ENCODE measurements at regions not wholly inside any gene's neighbourhood (a gene's known extent, or its start where the extent isn't known, plus 50 kb on each side); places are given as distances from the start of the nearest gene placed in this dataset.
A peak's percentile ranks its signal among the peaks of the same experiment; 100 is the strongest.
"Not testable (repeated sequence)": the region's sequence is repeated elsewhere in the genome, so short reads cannot be mapped to it uniquely, and the experiment has no call there.

GRCh38 chr7:149638566-149639320, 134.6 kb downstream of the ZNF467 start:
- DNase-seq (ENCODE audit: low read depth in 1 of 2, low spot score in 1 of 2) = no peak
- no peak for TF ChIP-seq JUND (IDR thresholded peaks at IDR 0.05; ENCODE audit: low read depth)
- in situ Hi-C loops (cut with HindIII; ENCODE audit: low pct_unique_long_range_greater_than_20kb, low sequenced_read_pairs) = no loop called here

GRCh38 chr7:149637911-149638565, 135.3 kb downstream of the ZNF467 start:
- no peak for TF ChIP-seq JUND (IDR thresholded peaks at IDR 0.05; ENCODE audit: low read depth)
- no peak for DNase-seq (ENCODE audit: low read depth in 1 of 2, low spot score in 1 of 2)
- in situ Hi-C loops (cut with HindIII; ENCODE audit: low pct_unique_long_range_greater_than_20kb, low sequenced_read_pairs) = no loop called here

GRCh38 chr7:149635561-149636329, 137.6 kb downstream of the ZNF467 start:
- no peak for DNase-seq (ENCODE audit: low read depth in 1 of 2, low spot score in 1 of 2)
- in situ Hi-C loops (cut with HindIII; ENCODE audit: low pct_unique_long_range_greater_than_20kb, low sequenced_read_pairs) = no loop called here
- TF ChIP-seq JUND (IDR thresholded peaks at IDR 0.05; ENCODE audit: low read depth) = no peak

- DNase-seq (ENCODE audit: low read depth in 1 of 2, low spot score in 1 of 2) = no peak
- TF ChIP-seq JUND (IDR thresholded peaks at IDR 0.05; ENCODE audit: low read depth) = no peak
- in situ Hi-C loops (cut with HindIII; ENCODE audit: low pct_unique_long_range_greater_than_20kb, low sequenced_read_pairs) = no loop called here
Observed at GRCh38 chr7:149633976-149634945, 136.7 kb upstream of the ZNF746 start.

GRCh38 chr7:149628361-149629149, 130.9 kb upstream of the ZNF746 start:
- DNase-seq (ENCODE audit: low read depth in 1 of 2, low spot score in 1 of 2); in situ Hi-C loops (cut with HindIII; ENCODE audit: low pct_unique_long_range_greater_than_20kb, low sequenced_read_pairs): not testable (repeated sequence)

GRCh38 chr7:149627911-149628310, 130.3 kb upstream of the ZNF746 start:
- TF ChIP-seq JUND (IDR thresholded peaks at IDR 0.05; ENCODE audit: low read depth) = no peak
- in situ Hi-C loops (cut with HindIII; ENCODE audit: low pct_unique_long_range_greater_than_20kb, low sequenced_read_pairs) = no loop called here
- no peak for DNase-seq (ENCODE audit: low read depth in 1 of 2, low spot score in 1 of 2)

- peak in 1 of 2 experiments; percentile 45 for DNase-seq (ENCODE audit: low read depth in 1 of 2, low spot score in 1 of 2)
- TF ChIP-seq JUND (IDR thresholded peaks at IDR 0.05; ENCODE audit: low read depth) = no peak
- in situ Hi-C loops (cut with HindIII; ENCODE audit: low pct_unique_long_range_greater_than_20kb, low sequenced_read_pairs) = no loop called here
Observed at GRCh38 chr7:149626972-149627371, 129.4 kb upstream of the ZNF746 start.

- in situ Hi-C loops (cut with HindIII; ENCODE audit: low pct_unique_long_range_greater_than_20kb, low sequenced_read_pairs) = no loop called here
- TF ChIP-seq JUND (IDR thresholded peaks at IDR 0.05; ENCODE audit: low read depth) = no peak
Observed at GRCh38 chr7:149625947-149626392, 128.4 kb upstream of the ZNF746 start.

GRCh38 chr7:149625340-149625946, 127.8 kb upstream of the ZNF746 start:
- DNase-seq (ENCODE audit: low read depth in 1 of 2, low spot score in 1 of 2) = peak; percentile 44 to 64
- no peak for TF ChIP-seq JUND (IDR thresholded peaks at IDR 0.05; ENCODE audit: low read depth)
- in situ Hi-C loops (cut with HindIII; ENCODE audit: low pct_unique_long_range_greater_than_20kb, low sequenced_read_pairs) = no loop called here

More at GRCh38 chr7:149625947-149626392, 128.4 kb upstream of the ZNF746 start:
- DNase-seq (ENCODE audit: low read depth in 1 of 2, low spot score in 1 of 2) = no peak

- no peak for TF ChIP-seq JUND (IDR thresholded peaks at IDR 0.05; ENCODE audit: low read depth)
- peak; percentile 42 to 89 for DNase-seq (ENCODE audit: low read depth in 1 of 2, low spot score in 1 of 2)
Observed at GRCh38 chr7:149624419-149625339, 127.1 kb upstream of the ZNF746 start.

More at GRCh38 chr7:149624419-149625339, 127.1 kb upstream of the ZNF746 start:
- in situ Hi-C loops (cut with HindIII; ENCODE audit: low pct_unique_long_range_greater_than_20kb, low sequenced_read_pairs) = no loop called here
